GM19452 (cell line): ENCODE measurements at regions not wholly inside any gene's neighbourhood (a gene's known extent, or its start where the extent isn't known, plus 50 kb on each side); places are given as distances from the start of the nearest gene placed in this dataset.
"Not testable (repeated sequence)": the region's sequence is repeated elsewhere in the genome, so short reads cannot be mapped to it uniquely, and the experiment has no call there.

Experiments
- ATAC-seq: cut with Tn5 transposase; IDR thresholded peaks from one replicate; pipeline ENCODE4 v1.9.1; 2021; ENCODE audit not compliant: unreplicated experiment

DNA sequence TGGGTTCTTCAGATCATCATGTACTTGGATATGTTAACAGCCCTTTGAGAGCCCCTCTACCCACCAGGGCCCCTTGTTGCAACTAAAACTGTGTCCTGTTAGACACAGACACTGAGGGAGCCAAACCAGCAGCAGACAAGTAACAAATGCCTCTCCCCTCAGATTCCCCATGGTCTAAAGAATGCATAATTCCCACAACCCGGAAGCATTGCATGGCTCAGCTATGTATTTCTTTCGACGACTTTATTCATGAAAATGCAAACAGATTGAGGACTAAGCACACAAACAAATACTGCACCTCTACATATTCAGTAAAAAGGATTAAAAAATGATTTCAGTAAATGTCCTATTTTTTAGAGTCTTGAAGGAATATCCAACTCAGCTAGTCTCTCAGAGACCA lies 70.1 kb upstream of the HECW1 start:
- ATAC-seq = no peak

DNA sequence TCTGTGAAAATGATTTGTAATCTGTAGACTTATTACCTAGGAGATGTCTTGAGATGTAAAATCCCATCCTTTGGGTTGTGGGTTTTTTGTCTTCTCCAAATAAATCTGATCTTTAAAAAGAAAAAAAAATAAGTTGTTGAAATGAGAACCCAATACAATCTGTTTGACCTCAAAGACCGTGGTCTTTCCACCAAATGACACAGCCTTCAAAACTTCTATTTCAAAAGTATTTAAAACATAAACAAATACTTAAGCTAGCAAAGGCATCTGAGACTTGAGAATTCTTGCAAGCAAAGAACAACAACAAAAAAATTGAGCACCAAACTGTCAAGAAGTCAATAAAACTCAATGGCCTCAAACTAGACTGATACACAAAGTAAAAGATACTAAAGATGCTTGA lies 67.9 kb upstream of the HECW1 start:
- no peak for ATAC-seq

DNA sequence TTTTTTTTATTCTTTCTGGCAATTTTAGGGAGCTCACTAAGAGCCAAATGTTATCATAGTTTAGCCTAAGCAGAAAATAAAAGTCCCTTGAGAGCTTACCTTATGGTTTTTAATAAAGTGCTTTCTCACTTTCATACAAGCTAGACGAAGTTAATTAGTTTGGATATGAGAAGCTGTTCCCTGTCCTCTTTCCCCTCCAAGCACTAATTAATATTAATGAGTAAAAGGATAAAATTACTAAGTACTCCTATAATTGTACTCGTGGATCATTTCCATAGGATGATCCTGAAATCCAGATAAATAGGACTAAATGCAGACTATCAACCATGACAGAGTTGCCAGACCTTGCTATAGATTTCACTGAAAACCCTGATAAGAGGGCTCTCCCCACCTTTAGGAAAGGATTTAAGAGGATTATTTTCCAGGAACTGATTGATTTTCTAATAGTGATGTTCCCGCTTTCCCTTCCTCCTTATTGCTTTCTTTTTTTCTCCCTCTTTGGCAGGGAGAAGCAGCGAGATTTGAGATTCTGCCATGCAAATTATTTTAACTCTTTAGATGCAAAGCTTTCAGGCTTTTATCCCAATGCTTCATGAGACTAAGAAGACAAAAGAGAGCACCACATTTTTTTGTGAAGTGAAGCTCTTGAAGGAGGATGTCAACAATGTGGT lies 58.3 kb upstream of the HECW1 start:
- ATAC-seq = no peak

DNA sequence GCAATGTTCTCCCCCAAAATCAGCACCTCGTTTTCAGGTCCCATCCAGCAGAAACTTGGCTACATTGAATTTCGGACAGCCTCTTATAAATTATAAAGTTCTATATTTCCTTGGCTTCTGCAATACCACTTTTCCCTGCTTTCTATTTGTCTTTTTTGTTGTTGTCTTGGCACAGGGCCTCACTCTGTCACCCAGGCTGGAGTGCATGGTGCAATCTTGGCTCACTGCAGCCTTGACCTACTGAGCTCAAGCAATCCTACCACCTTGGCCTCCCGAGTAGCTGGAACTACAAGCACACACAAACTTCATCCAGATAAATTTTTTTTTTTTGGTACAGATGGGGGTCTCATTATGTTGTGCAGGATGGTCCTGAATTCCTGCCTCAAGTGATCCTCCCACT lies 55.3 kb upstream of the HECW1 start:
- no peak for ATAC-seq

GRCh38 chr7:43058271-43059066 lies 54.0 kb upstream of the HECW1 start:
- ATAC-seq = peak; percentile 35

- ATAC-seq = not testable (repeated sequence)
Observed at GRCh38 chr7:43059067-43059600, 53.3 kb upstream of the HECW1 start.
